C4-2B (cell line): ENCODE measurements at regions not wholly inside any gene's neighbourhood (a gene's known extent, or its start where the extent isn't known, plus 50 kb on each side); places are given as distances from the start of the nearest gene placed in this dataset.

ENCODE experiments used
- CTCF ChIP-seq: fragments of 450-650 bp; conservative IDR thresholded peaks from 2 replicates; pipeline ENCODE4 v1.5.1; 2017; ENCODE audit warnings: mild to moderate bottlenecking
- ZFX ChIP-seq: fragments of 450-650 bp; IDR thresholded peaks from 2 replicates; pipeline ENCODE4 v1.6.1; 2017

- TF ChIP-seq CTCF, result no peak
- TF ChIP-seq ZFX, result 0 out of 2 replicates have a peak, but pooled peaks have one; percentile 11
Observed at GRCh38 chr20:40765814-40766480, 76.9 kb upstream of the MAFB start.
